Heart left ventricle (tissue), 13 donors: ENCODE measurements at regions not wholly inside any gene's neighbourhood (a gene's known extent, or its start where the extent isn't known, plus 50 kb on each side); places are given as distances from the start of the nearest gene placed in this dataset.

Experiments used
- CTCF ChIP-seq, 12 donors: fragments of 200-600 bp; sonication (generic) in 4 of 12; IDR thresholded peaks; one replicate each; pipeline versions ENCODE4 v1.5.0 to v1.8.0; 2018 to 2022; ENCODE audit warnings: antibody characterized with exemption in 12 of 12, mild to moderate bottlenecking in 5 of 12
- POLR2A ChIP-seq, 2 donors: fragments of 450-650 bp; IDR thresholded peaks; one replicate each; pipeline ENCODE4 v1.6.1; 2017; ENCODE audit warnings: antibody characterized with exemption in 2 of 2, mild to moderate bottlenecking in 2 of 2, moderate library complexity in 2 of 2
- donor health status: ischemic (EF 13 %, LVEDD 7.1; RV severe dilation, severe dysfunction).
- donor health status: DM: no; HTN: yes; CAD: no.
- donor health status: DM: no; HTN: no; CAD: no.
- donor health status: ischemic (EF 25% LVEDD 6.9; RV normal size, moderate dysfunction).
- donor health status: ischemic (EF 25% LVEDD 5.7; RV mildly dilated, moderate dysfunction).
- donor health status: ischemic (EF 35%, LVEDD 5.7; RV mildly dilated, moderate dysfunction).
- donor health status: nonischemic (EF 11% LVEDD 7.7; RV severe dilation, severe dysfunction).
- donor health status: DM: yes; HTN: yes; CAD: no.
- donor health status: PGD.
- donor health status: ischemic (EF 29% LVEDD 5.4; RV normal size, mild dysfunction).
- donor health status: nonischemic (EF 23%, LVEDD 6.1; RV moderate dilation, normal function).

DNA sequence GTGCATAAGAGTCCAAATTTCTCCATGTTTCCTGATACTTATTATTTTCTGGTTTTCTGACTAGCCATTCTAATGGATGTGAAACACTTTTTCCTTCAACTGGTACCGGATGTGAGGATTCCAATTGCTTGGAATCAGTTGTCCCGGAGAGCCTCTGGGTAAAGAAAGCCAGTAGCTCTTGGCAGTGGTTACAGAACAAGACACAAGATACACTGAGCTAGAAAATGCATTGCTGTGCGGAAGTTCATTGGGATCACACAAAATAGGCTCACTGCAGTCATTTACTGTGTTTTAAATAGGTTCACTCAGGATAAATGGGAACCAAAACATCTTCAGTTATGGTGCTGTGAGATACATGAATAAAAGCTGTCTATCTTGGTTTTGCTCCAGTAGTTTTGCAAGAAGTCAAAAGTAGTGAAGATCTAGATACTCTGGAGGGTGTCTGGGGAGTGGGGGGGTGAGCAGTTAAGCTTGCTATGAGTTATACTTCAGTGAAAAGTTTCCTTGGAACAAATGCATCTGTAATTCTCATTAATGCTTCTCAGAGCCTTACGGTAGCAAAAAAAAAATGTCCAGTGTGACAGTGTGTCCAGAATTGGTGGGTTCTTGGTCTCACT, 54.4 kb upstream of the RNF182 start:
- TF ChIP-seq CTCF (IDR thresholded peaks at IDR 0.05) (no peak), POLR2A (IDR thresholded peaks at IDR 0.05) (no peak)
